ENCODE measurements at regions not wholly inside any gene's neighbourhood (a gene's known extent, or its start where the extent isn't known, plus 50 kb on each side); places are given as distances from the start of the nearest gene placed in this dataset.
A peak's percentile ranks its signal among the peaks of the same experiment; 100 is the strongest.

DNA sequence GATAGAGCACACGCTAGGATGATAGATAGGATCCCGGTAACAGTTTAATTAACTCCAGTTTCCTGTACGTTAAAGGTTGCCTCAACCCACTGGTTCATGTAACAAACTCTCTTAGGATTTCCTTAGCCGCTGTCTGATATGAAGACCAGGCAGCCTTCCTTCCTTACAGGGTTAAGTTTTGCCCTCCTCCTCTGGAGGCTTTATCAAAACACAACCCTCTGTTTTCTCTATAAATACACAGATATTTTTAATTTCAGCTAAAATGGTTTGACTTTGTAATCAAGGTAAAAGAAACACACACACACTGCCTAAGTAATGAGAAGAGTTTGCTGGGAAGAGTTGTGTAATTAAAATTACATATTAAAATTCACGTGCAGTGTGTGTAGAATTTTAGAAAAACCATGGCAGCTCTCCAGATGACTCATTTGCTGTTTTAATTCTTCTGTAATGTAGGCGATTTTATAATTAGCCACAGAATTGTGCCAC, 369.8 kb downstream of the CSNK1G3 start:
- TF ChIP-seq, protein P1, sequence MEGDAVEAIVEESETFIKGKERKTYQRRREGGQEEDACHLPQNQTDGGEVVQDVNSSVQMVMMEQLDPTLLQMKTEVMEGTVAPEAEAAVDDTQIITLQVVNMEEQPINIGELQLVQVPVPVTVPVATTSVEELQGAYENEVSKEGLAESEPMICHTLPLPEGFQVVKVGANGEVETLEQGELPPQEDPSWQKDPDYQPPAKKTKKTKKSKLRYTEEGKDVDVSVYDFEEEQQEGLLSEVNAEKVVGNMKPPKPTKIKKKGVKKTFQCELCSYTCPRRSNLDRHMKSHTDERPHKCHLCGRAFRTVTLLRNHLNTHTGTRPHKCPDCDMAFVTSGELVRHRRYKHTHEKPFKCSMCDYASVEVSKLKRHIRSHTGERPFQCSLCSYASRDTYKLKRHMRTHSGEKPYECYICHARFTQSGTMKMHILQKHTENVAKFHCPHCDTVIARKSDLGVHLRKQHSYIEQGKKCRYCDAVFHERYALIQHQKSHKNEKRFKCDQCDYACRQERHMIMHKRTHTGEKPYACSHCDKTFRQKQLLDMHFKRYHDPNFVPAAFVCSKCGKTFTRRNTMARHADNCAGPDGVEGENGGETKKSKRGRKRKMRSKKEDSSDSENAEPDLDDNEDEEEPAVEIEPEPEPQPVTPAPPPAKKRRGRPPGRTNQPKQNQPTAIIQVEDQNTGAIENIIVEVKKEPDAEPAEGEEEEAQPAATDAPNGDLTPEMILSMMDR (conservative IDR thresholded peaks at IDR 0.05; ENCODE audit: control insufficient read depth, insufficient read depth, low read depth, low read length) = no peak
- no peak overlapping the region for H3K4me3 ChIP-seq (ENCODE audit: control insufficient read depth, low read depth, low read length)
- DNase-seq (ENCODE audit: low read depth) = peak; percentile 53

DNA sequence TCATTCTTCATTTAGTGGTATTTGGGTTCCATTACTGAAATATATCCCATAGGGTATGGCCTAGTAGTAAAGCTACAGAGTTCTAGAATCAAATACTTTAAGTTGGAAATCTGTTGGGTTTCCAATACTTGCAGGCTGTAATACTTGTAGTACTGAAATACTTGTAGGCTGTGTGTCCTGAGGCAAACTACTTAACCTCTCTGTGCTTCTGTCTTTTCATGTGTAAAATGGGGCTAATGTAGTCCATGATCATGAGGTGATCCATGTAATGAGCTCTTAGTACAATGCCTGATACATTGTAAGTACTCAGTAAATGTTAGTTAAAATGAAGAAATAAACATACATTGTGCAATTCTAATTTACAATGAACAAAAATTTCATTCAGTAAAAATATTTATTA, 368.9 kb downstream of the CSNK1G3 start:
- H3K4me3 ChIP-seq (ENCODE audit: control insufficient read depth, low read depth, low read length) = no peak overlapping the region
- DNase-seq (ENCODE audit: low read depth) = no peak
- TF ChIP-seq, protein P1 (conservative IDR thresholded peaks at IDR 0.05; ENCODE audit: control insufficient read depth, insufficient read depth, low read depth, low read length) = no peak

DNA sequence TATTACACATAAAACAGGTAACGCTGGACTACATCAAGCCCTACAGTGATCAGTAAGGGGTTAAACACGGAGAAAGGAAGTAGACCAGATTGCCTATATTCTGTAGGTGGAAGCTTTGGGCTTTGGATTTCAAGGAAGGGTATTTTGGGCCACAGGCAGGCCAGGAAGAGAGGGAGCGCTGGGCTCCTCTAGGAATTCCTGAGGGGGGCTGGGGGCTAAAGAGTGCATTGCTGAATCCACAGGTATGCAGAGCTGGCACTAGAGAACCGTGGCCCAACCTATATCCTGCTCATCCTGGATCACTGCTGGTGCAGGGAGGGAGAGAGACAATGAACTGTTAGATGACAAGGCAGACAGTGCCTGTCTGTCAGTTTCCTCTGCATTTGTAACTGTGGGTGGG, 367.1 kb downstream of the CSNK1G3 start:
- TF ChIP-seq, protein P1 (conservative IDR thresholded peaks at IDR 0.05; ENCODE audit: control insufficient read depth, insufficient read depth, low read depth, low read length) = no peak
- DNase-seq (ENCODE audit: low read depth) = no peak
- H3K4me3 ChIP-seq (ENCODE audit: control insufficient read depth, low read depth, low read length) = no peak overlapping the region

DNA sequence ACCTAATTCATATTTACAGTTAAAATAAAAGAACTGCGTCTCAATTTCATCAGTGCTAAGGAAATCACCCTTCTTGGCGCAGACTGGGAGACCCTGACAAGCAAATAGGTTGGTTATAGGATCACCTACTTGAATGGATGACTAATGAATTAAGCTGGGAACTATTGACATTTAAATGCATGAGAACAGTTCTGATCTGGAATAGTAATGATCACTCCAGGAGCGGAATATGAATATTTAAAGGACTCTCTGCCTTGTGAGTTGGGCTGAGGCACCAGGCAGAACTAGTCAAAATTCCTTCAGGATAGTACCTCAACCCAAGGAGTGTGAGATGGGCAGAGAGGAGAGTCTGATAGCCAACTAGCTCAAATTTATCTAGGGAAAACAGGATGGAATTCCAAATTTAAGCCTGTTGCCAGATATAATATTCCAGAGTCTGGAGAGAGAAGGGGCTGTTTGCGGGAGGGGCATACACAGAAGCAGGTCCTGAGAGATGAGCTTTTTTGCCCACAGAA, 364.4 kb downstream of the CSNK1G3 start:
- H3K4me3 ChIP-seq (ENCODE audit: control insufficient read depth, low read depth, low read length) = no peak overlapping the region
- TF ChIP-seq, protein P1 (conservative IDR thresholded peaks at IDR 0.05; ENCODE audit: control insufficient read depth, insufficient read depth, low read depth, low read length) = no peak
- no peak for DNase-seq (ENCODE audit: low read depth)

DNA sequence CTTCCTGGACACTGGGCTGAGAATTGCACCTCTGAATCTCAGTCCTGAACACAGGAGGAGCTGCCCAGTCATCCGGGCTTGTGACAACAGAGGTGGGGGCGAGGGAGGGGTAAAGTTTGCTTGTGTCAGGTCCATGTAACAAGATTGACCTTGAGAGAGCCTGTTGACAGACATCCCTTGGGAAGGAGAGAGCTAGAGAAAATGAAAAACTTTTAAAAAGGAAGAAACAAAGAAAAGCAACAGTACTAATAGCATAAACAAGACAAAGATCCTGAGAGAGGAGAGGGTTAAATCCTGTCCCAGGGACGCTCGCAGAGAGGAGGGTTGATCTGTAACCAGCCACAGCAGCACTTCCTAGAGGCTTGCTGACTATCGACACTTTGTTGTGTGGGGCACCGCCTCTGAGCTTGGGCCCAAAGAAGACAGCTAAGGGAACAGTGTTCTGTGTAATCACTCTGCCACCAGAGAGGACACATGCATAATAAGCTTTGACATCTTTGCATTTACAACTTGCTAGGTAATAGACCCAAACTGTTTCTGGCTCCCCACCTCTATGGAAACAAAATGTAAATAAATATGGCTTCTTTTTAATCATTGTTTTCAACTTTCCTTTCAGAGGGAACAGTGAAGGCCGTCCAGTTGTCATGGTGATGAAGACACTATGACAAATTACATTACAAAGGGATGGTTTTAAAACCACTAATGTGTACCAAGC, 363.7 kb downstream of the CSNK1G3 start:
- DNase-seq (ENCODE audit: low read depth) = no peak
- no peak overlapping the region for H3K4me3 ChIP-seq (ENCODE audit: control insufficient read depth, low read depth, low read length)
- TF ChIP-seq, protein P1 (conservative IDR thresholded peaks at IDR 0.05; ENCODE audit: control insufficient read depth, insufficient read depth, low read depth, low read length) = no peak

DNA sequence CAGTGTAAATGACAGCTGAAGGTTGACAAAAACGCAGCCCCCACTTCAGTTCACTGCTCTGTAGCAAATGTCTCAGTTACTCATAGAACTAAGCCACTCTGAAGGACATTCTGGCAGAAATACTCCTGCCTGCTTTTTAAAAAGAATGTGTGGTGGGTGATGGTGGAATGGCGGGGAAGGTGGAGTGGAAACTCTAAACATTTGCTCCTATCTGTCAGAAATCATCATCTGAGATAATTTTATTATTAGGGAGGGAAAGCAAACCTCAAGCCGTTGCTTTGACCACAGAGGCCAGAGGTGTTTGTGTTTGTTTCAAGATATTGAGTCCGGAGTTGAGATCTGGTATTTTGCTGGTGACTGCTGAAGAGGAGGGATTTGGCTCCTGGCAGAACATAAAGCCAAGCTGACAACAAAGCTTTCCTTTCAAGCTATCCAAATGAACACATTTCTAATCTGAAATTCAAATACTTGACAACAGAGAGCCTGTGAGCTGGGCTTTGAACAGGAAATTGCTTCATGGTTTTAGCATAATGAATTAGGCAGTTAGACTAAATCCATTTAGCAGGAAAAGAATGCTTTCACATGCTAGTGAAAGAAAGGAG, 362.7 kb downstream of the CSNK1G3 start:
- no peak for DNase-seq (ENCODE audit: low read depth)
- TF ChIP-seq, protein P1 (conservative IDR thresholded peaks at IDR 0.05; ENCODE audit: control insufficient read depth, insufficient read depth, low read depth, low read length) = no peak
- no peak overlapping the region for H3K4me3 ChIP-seq (ENCODE audit: control insufficient read depth, low read depth, low read length)

All from fibroblast of mammary gland (primary cell).